ENCODE measurements at regions not wholly inside any gene's neighbourhood (a gene's known extent, or its start where the extent isn't known, plus 50 kb on each side); places are given as distances from the start of the nearest gene placed in this dataset.

GRCh38 chr5:115453391-115454095 lies 91.0 kb downstream of the FEM1C start:
- H3K4me1 ChIP-seq (ENCODE audit: control insufficient read depth in 4 of 4, insufficient read depth in 4 of 4, low read length in 3 of 4), result peaks cover 0 to 4% (median 0%) of the 10 kb centered on the region in 4 donors

GRCh38 chr5:115452536-115453235 lies 91.9 kb downstream of the FEM1C start:
- H3K4me1 ChIP-seq (ENCODE audit: control insufficient read depth in 4 of 4, insufficient read depth in 4 of 4, low read length in 3 of 4), result peaks cover 0 to 4% (median 0%) of the 10 kb centered on the region in 4 donors
- no peak for DNase-seq (ENCODE audit: low spot score)
- TF ChIP-seq, protein P1, sequence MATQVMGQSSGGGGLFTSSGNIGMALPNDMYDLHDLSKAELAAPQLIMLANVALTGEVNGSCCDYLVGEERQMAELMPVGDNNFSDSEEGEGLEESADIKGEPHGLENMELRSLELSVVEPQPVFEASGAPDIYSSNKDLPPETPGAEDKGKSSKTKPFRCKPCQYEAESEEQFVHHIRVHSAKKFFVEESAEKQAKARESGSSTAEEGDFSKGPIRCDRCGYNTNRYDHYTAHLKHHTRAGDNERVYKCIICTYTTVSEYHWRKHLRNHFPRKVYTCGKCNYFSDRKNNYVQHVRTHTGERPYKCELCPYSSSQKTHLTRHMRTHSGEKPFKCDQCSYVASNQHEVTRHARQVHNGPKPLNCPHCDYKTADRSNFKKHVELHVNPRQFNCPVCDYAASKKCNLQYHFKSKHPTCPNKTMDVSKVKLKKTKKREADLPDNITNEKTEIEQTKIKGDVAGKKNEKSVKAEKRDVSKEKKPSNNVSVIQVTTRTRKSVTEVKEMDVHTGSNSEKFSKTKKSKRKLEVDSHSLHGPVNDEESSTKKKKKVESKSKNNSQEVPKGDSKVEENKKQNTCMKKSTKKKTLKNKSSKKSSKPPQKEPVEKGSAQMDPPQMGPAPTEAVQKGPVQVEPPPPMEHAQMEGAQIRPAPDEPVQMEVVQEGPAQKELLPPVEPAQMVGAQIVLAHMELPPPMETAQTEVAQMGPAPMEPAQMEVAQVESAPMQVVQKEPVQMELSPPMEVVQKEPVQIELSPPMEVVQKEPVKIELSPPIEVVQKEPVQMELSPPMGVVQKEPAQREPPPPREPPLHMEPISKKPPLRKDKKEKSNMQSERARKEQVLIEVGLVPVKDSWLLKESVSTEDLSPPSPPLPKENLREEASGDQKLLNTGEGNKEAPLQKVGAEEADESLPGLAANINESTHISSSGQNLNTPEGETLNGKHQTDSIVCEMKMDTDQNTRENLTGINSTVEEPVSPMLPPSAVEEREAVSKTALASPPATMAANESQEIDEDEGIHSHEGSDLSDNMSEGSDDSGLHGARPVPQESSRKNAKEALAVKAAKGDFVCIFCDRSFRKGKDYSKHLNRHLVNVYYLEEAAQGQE (IDR thresholded peaks at IDR 0.05), result no peak
- no peak for TF ChIP-seq GABPA (IDR thresholded peaks at IDR 0.05 in 1 of 2, conservative IDR thresholded peaks at IDR 0.05 in 1 of 2)
- no peak for TF ChIP-seq EGR1 (IDR thresholded peaks at IDR 0.05; ENCODE audit: low read depth in 2 of 2)
- no peak for TF ChIP-seq SP1 (IDR thresholded peaks at IDR 0.05)
- no peak for TF ChIP-seq HNF4G (IDR thresholded peaks at IDR 0.05)
- no peak for TF ChIP-seq RXRA (IDR thresholded peaks at IDR 0.05)
- TF ChIP-seq NR2F2 (IDR thresholded peaks at IDR 0.05), result no peak
- TF ChIP-seq, protein P2, sequence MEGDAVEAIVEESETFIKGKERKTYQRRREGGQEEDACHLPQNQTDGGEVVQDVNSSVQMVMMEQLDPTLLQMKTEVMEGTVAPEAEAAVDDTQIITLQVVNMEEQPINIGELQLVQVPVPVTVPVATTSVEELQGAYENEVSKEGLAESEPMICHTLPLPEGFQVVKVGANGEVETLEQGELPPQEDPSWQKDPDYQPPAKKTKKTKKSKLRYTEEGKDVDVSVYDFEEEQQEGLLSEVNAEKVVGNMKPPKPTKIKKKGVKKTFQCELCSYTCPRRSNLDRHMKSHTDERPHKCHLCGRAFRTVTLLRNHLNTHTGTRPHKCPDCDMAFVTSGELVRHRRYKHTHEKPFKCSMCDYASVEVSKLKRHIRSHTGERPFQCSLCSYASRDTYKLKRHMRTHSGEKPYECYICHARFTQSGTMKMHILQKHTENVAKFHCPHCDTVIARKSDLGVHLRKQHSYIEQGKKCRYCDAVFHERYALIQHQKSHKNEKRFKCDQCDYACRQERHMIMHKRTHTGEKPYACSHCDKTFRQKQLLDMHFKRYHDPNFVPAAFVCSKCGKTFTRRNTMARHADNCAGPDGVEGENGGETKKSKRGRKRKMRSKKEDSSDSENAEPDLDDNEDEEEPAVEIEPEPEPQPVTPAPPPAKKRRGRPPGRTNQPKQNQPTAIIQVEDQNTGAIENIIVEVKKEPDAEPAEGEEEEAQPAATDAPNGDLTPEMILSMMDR (IDR thresholded peaks at IDR 0.05; ENCODE audit: low read depth, low read length, missing input control), result no peak
- no peak for TF ChIP-seq TAF1 (conservative IDR thresholded peaks at IDR 0.05)
- no peak for TF ChIP-seq JUND (IDR thresholded peaks at IDR 0.05)
- no peak for TF ChIP-seq RAD21 (IDR thresholded peaks at IDR 0.05)

More at GRCh38 chr5:115453391-115454095, 91.0 kb downstream of the FEM1C start:
- Histone ChIP-seq H3K9ac (ENCODE audit: low read depth in 1 of 2, low read length in 2 of 2) (no peak overlapping the region), H3K27me3 (ENCODE audit: control insufficient read depth in 4 of 4, insufficient read depth in 4 of 4, low read length in 3 of 4) (no peaks in the 10 kb centered on the region), H3K36me3 (ENCODE audit: control insufficient read depth in 4 of 4, insufficient read depth in 3 of 4, low read depth in 1 of 4, low read length in 3 of 4) (no peaks in the 10 kb centered on the region), H3K4me3 (ENCODE audit: low read depth in 1 of 3, low read length in 3 of 3) (no peak overlapping the region), H3K27ac (ENCODE audit: low read depth in 1 of 2, low read length in 2 of 2) (no peak overlapping the region), H3K9me3 (ENCODE audit: control insufficient read depth in 4 of 4, low read length in 3 of 4) (no peaks in the 10 kb centered on the region)
- WGBS, result 84% methylated on average over 2 of the region's 2 CpGs
- DNase-seq (ENCODE audit: low spot score), result no peak
- no peak for TF ChIP-seq ZBTB33 (IDR thresholded peaks at IDR 0.05)
- TF ChIP-seq ATF3 (IDR thresholded peaks at IDR 0.05), result no peak
- TF ChIP-seq RAD21 (IDR thresholded peaks at IDR 0.05), result no peak
- TF ChIP-seq, protein P1 (IDR thresholded peaks at IDR 0.05), result no peak

More at GRCh38 chr5:115452536-115453235, 91.9 kb downstream of the FEM1C start:
- 91% methylated on average over 2 of the region's 2 CpGs for WGBS
- Histone ChIP-seq H3K9me3 (ENCODE audit: control insufficient read depth in 4 of 4, low read length in 3 of 4) (no peaks in the 10 kb centered on the region), H3K36me3 (ENCODE audit: control insufficient read depth in 4 of 4, insufficient read depth in 3 of 4, low read depth in 1 of 4, low read length in 3 of 4) (no peaks in the 10 kb centered on the region), H3K27me3 (ENCODE audit: control insufficient read depth in 4 of 4, insufficient read depth in 4 of 4, low read length in 3 of 4) (no peaks in the 10 kb centered on the region), H3K9ac (ENCODE audit: low read depth in 1 of 2, low read length in 2 of 2) (no peak overlapping the region), H3K4me3 (ENCODE audit: low read depth in 1 of 3, low read length in 3 of 3) (no peak overlapping the region), H3K27ac (ENCODE audit: low read depth in 1 of 2, low read length in 2 of 2) (no peak overlapping the region)

Data from liver (tissue), 8 donors.